ENCODE measurements at regions not wholly inside any gene's neighbourhood (a gene's known extent, or its start where the extent isn't known, plus 50 kb on each side); places are given as distances from the start of the nearest gene placed in this dataset.
"Not testable (repeated sequence)": the region's sequence is repeated elsewhere in the genome, so short reads cannot be mapped to it uniquely, and the experiment has no call there.

DNA sequence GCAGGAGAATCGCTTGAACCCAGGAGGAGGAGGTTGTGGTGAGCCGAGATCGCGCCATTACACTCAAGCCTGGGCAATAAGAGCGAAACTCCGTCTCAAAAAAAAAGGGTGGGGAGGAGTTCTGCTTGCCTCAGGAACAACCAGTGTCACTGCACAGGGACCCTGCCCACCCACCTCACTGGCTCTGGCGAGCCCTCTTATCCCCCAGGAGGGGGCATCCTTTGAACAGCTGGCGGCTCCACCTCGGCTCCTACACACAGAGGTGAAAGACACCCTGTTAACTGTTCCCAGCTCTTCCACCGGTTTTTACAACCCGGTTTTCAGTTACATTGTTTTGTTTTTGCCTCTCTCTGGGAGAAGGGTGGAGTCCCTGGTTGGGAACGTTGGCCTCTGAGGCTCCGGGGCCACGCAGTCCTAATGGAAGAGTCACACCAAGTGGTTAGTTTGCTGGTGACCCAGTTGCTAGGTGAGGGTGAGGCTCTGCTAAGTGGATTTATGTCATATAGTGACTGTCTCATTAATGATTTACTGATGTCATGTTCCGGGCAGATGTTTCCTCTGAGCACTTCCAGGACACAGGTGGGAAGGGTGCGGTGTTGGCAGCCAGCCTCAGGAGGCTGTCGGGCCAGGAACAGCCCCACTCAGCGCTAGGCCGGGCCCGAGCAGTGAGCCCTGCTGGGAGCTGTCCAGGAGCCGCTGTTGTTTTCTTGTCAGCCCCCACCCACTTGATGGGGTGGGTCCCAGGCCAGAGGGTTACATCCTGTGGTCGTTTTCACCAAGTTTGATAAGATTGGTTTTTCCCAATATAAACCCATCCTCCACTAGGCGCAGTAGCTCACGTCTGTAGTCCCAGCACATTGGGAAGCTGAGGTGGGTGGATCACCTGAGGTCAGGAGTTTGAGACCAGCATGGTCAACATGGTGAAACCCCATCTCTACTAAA, 4474.3 kb upstream of the OR11H1 start:
- not testable (repeated sequence) for TF ChIP-seq BHLHE40 (IDR thresholded peaks at IDR 0.05; ENCODE audit: borderline replicate concordance); FOXM1 (IDR thresholded peaks at IDR 0.05; ENCODE audit: borderline replicate concordance); SP1 (IDR thresholded peaks at IDR 0.05)
- TF ChIP-seq, protein P1, sequence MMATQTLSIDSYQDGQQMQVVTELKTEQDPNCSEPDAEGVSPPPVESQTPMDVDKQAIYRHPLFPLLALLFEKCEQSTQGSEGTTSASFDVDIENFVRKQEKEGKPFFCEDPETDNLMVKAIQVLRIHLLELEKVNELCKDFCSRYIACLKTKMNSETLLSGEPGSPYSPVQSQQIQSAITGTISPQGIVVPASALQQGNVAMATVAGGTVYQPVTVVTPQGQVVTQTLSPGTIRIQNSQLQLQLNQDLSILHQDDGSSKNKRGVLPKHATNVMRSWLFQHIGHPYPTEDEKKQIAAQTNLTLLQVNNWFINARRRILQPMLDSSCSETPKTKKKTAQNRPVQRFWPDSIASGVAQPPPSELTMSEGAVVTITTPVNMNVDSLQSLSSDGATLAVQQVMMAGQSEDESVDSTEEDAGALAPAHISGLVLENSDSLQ (IDR thresholded peaks at IDR 0.05) = not testable (repeated sequence)
